RWPE1 (cell line): ENCODE measurements at regions not wholly inside any gene's neighbourhood (a gene's known extent, or its start where the extent isn't known, plus 50 kb on each side); places are given as distances from the start of the nearest gene placed in this dataset.

Experiments
- CTCF ChIA-PET: fragments of 350-600 bp; sonication (Branson Sonifier 250); formaldehyde crosslinking; extraction: SDS; loops from one replicate; lab custom pipeline; 2021; lab: Yijun Ruan, JAX
- POLR2A ChIA-PET: fragments of 400-600 bp; formaldehyde crosslinking; extraction: SDS; loops from one replicate; lab custom pipeline; 2020; ENCODE audit warnings: antibody characterized with exemption; ENCODE audit not compliant: low non-redundant PET; lab: Yijun Ruan, JAX
- DNase-seq: peaks from one replicate; pipeline ENCODE4 v3.0.0; 2012; ENCODE audit warnings: low spot score
- H3K27ac ChIP-seq: fragments of 450-650 bp; 2 replicates; pipeline ENCODE4 v1.5.1; 2017
- CTCF ChIP-seq: fragments of 450-650 bp; conservative IDR thresholded peaks from 2 replicates; pipeline ENCODE4 v1.5.1; 2017; ENCODE audit warnings: low read depth, mild to moderate bottlenecking

GRCh38 chr20:1827510-1827973 is 67.7 kb upstream of the SIRPA start:
- ChIA-PET POLR2A (no interaction called here), CTCF (interaction anchor here (1.1 kb wide), 1 partner anchor 26 kb away, joined by 3 read pairs; no protein-coding TSS in a partner anchor)
- peak overlapping the region; percentile 82 for H3K27ac ChIP-seq
- DNase-seq: no peak
- TF ChIP-seq CTCF: no peak

- ChIA-PET CTCF (no interaction called here), POLR2A (no interaction called here)
- no peak for DNase-seq
- peak overlapping the region; percentile 57 for H3K27ac ChIP-seq
- TF ChIP-seq CTCF: no peak
These were observed 69.2 kb upstream of the SIRPA start for GRCh38 chr20:1825938-1826445.

- no peak for TF ChIP-seq CTCF
- H3K27ac ChIP-seq: peak overlapping the region; percentile 57
- ChIA-PET POLR2A (no interaction called here), CTCF (no interaction called here)
- no peak for DNase-seq
These were observed 69.7 kb upstream of the SIRPA start for GRCh38 chr20:1825507-1825906.

GRCh38 chr20:1824834-1825233 is 70.4 kb upstream of the SIRPA start:
- H3K27ac ChIP-seq: no peak overlapping the region

GRCh38 chr20:1824181-1824580 is 71.0 kb upstream of the SIRPA start:
- CTCF ChIA-PET: interaction anchor here (0.6 to 0.7 kb wide), 2 partner anchors 8 to 11 kb away, joined by 4 read pairs; no protein-coding TSS in a partner anchor
- TF ChIP-seq CTCF: no peak
- no peak overlapping the region for H3K27ac ChIP-seq
- POLR2A ChIA-PET: no interaction called here
- no peak for DNase-seq

More at GRCh38 chr20:1824834-1825233, 70.4 kb upstream of the SIRPA start:
- no peak for TF ChIP-seq CTCF
- POLR2A ChIA-PET: no interaction called here
- DNase-seq: no peak
- CTCF ChIA-PET: interaction anchor here (0.6 kb wide), 1 partner anchor 10 kb away, joined by 4 read pairs; no protein-coding TSS in a partner anchor

GRCh38 chr20:1823450-1823844 is 71.8 kb upstream of the SIRPA start:
- POLR2A ChIA-PET: no interaction called here
- H3K27ac ChIP-seq: no peak overlapping the region
- no peak for DNase-seq
- CTCF ChIA-PET: interaction anchor here (0.5 kb wide), 1 partner anchor 242 kb away, joined by 4 read pairs; no protein-coding TSS in a partner anchor
- TF ChIP-seq CTCF: no peak
